ENCODE measurements at regions not wholly inside any gene's neighbourhood (a gene's known extent, or its start where the extent isn't known, plus 50 kb on each side); places are given as distances from the start of the nearest gene placed in this dataset.

- TF ChIP-seq CTCF (IDR thresholded peaks at IDR 0.05) (no peak), POLR2AphosphoS5 (IDR thresholded peaks at IDR 0.05) (no peak), POLR2A (IDR thresholded peaks at IDR 0.05) (no peak)
Observed at GRCh38 chr12:13350381-13350780, 153.9 kb downstream of the EMP1 start.

Measured in breast epithelium (tissue), 3 donors.